ENCODE measurements at regions not wholly inside any gene's neighbourhood (a gene's known extent, or its start where the extent isn't known, plus 50 kb on each side); places are given as distances from the start of the nearest gene placed in this dataset.

DNA sequence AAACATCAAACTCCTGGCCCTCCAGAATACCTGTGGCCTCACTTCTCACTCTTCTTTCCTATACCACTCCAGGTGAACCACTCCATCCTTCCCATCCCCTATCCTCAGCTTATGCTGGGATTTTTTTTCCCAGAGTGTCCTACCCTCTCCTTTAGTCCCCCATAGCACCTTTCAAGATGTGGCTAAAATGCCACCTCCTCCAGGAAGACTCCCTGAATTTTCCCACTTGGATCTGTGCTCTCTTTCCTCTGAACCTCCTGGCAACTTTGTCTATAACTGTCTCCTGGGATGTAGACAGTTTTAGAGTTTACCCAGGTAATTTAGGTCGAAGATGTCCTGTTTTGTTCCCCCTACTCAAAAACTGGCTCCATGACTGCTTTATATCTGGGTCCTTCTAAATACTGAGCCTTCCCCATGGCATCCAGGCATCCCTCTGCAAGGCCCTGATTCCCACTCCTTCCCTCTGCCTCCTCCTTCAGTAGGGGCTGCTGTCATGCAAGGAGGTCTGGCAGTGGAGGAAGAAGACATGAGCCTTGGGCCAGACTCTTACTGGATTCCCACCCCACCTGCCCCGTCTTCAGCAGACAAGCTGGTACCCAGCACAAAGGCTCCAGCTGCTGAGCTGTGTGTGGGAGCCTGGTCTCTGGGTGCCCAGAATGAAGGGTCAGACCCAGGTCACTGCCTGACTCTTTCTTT is 161.5 kb downstream of the SMAD6 start:
- H2BK12ac ChIP-seq (ENCODE audit: low read length in 2 of 2) = no peak overlapping the region
- DNase-seq = no peak
- WGBS = 100% methylated on average over 2 of the region's 2 CpGs

DNA sequence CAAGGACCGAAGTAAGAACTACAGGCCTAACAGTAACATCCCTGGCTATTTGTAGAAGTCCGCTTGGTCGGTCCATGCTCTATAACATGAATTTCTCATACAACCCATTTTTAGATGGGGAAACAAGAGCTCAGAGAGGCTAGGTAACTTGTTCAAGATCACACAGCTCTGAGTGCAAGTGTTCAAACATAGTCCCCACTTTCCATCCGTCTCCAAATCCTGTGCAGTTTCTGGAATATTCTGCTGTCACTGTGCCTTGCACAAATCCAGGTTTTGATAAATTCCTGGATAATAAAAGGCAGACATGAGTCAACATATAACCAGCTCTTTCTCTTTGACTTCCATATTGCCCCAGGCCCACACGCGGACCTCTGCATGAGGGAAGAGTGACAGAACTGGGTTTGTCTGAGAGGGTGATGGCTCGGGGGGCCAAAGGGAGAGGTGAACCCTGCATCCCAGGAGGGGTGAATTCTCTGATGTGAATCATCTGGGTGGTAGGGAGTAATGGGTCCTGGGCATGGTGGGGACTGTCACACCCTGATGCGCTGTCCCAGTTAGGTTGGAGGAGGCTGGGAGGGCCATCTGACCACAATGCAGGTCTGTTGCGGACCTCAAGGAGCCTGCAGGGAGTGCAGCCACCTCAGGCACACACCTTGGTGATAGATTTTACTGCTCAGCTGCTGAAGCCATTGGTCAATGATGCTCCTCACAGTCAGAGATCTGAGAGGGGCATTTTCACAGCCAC is 162.2 kb downstream of the SMAD6 start:
- H2AK5ac ChIP-seq (ENCODE audit: low read length, severe bottlenecking) = no peak overlapping the region
- DNase-seq = no peak
- H2BK120ac ChIP-seq (ENCODE audit: low read depth, low read length) = no peak overlapping the region
- H3K9ac ChIP-seq (ENCODE audit: low read length) = no peak overlapping the region
- H4K91ac ChIP-seq (ENCODE audit: low read length) = no peak overlapping the region
- H3K27me3 ChIP-seq (ENCODE audit: control insufficient read depth in 1 of 2, insufficient read depth in 1 of 2, low read length in 2 of 2) = peaks cover 0 to 4% of the 10 kb centered on the region in 2 experiments
- H3K9me3 ChIP-seq (ENCODE audit: control insufficient read depth, low read length) = no peaks in the 10 kb centered on the region
- H2AFZ ChIP-seq (ENCODE audit: low read depth, low read length) = no peak overlapping the region
- no peak overlapping the region for H3K4me3 ChIP-seq (ENCODE audit: insufficient read depth in 1 of 2, low read depth in 1 of 2, low read length in 2 of 2)
- no peak overlapping the region for H3K18ac ChIP-seq (ENCODE audit: low read depth in 1 of 2, low read length in 2 of 2)
- H3K4me2 ChIP-seq (ENCODE audit: low read length, poor library complexity, severe bottlenecking) = no peak overlapping the region
- no peak overlapping the region for H2BK15ac ChIP-seq (ENCODE audit: low read depth, poor library complexity, severe bottlenecking)
- 96% methylated on average over 9 of the region's 9 CpGs for WGBS
- H3K27ac ChIP-seq (ENCODE audit: low read length, poor library complexity, severe bottlenecking) = no peak overlapping the region
- no peak overlapping the region for H4K8ac ChIP-seq (ENCODE audit: low read length)
- peaks cover 7 to 63% of the 10 kb centered on the region in 2 experiments for H3K36me3 ChIP-seq (ENCODE audit: control insufficient read depth in 1 of 2, insufficient read depth in 2 of 2, low read depth in 1 of 2, low read length in 2 of 2)
- no peak overlapping the region for H3K4ac ChIP-seq (ENCODE audit: low read depth in 1 of 2, low read length in 2 of 2)
- H2BK12ac ChIP-seq (ENCODE audit: low read length in 2 of 2) = no peak overlapping the region
- H3K79me1 ChIP-seq (replicated peaks; ENCODE audit: low read length, poor library complexity, severe bottlenecking) = no peaks in the 10 kb centered on the region
- no peak overlapping the region for H3K14ac ChIP-seq (ENCODE audit: low read length in 2 of 2)
- H3K4me1 ChIP-seq (ENCODE audit: control insufficient read depth, insufficient read depth, low read depth, low read length) = peaks cover 5% of the 10 kb centered on the region
- H2BK5ac ChIP-seq (ENCODE audit: low read depth, low read length, poor library complexity, severe bottlenecking) = no peak overlapping the region
- no peak overlapping the region for H3K23ac ChIP-seq (ENCODE audit: low read length in 2 of 2)

More for the DNA sequence above, 161.5 kb downstream of the SMAD6 start:
- Histone ChIP-seq H4K8ac (ENCODE audit: low read length) (no peak overlapping the region), H3K9ac (ENCODE audit: low read length) (peak overlapping the region; percentile 61), H3K27ac (ENCODE audit: low read length, poor library complexity, severe bottlenecking) (no peak overlapping the region), H2BK120ac (ENCODE audit: low read depth, low read length) (no peak overlapping the region), H3K4me1 (ENCODE audit: control insufficient read depth, insufficient read depth, low read depth, low read length) (peaks cover 5% of the 10 kb centered on the region), H4K91ac (ENCODE audit: low read length) (no peak overlapping the region), H3K4ac (ENCODE audit: low read depth in 1 of 2, low read length in 2 of 2) (no peak overlapping the region), H3K27me3 (ENCODE audit: control insufficient read depth in 1 of 2, insufficient read depth in 1 of 2, low read length in 2 of 2) (peaks cover 0 to under 1% of the 10 kb centered on the region in 2 experiments), H3K4me3 (ENCODE audit: insufficient read depth in 1 of 2, low read depth in 1 of 2, low read length in 2 of 2) (no peak overlapping the region), H3K14ac (ENCODE audit: low read length in 2 of 2) (no peak overlapping the region), H3K18ac (ENCODE audit: low read depth in 1 of 2, low read length in 2 of 2) (no peak overlapping the region), H3K36me3 (ENCODE audit: control insufficient read depth in 1 of 2, insufficient read depth in 2 of 2, low read depth in 1 of 2, low read length in 2 of 2) (peaks cover 7 to 68% of the 10 kb centered on the region in 2 experiments), H3K23ac (ENCODE audit: low read length in 2 of 2) (no peak overlapping the region), H3K9me3 (ENCODE audit: control insufficient read depth, low read length) (no peaks in the 10 kb centered on the region), H2AK5ac (ENCODE audit: low read length, severe bottlenecking) (no peak overlapping the region), H2BK15ac (ENCODE audit: low read depth, poor library complexity, severe bottlenecking) (no peak overlapping the region), H3K4me2 (ENCODE audit: low read length, poor library complexity, severe bottlenecking) (no peak overlapping the region), H3K79me1 (replicated peaks; ENCODE audit: low read length, poor library complexity, severe bottlenecking) (no peaks in the 10 kb centered on the region), H2AFZ (ENCODE audit: low read depth, low read length) (no peak overlapping the region), H2BK5ac (ENCODE audit: low read depth, low read length, poor library complexity, severe bottlenecking) (no peak overlapping the region)

DNA sequence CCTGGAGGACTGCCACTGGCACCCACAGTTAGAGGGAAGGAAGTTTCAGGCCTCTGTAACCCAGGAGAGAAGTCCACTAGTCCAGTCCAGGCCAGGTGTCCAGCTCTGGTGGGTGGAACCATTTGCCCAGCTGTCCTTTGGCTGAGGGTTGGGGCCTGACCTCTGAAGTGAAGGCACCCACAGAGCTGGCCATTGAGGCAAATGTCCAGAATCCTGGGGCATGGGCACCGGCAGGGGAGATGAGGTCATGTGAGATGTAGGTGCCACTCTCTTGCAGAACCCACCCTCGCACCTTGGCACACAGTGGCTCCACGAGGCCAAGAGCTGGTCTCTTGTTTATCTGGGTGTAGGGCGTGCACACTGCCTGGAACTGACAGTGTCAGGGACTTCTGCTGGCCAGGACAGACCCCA is 162.8 kb downstream of the SMAD6 start:
- no peak overlapping the region for H4K91ac ChIP-seq (ENCODE audit: low read length)
- H3K18ac ChIP-seq (ENCODE audit: low read depth in 1 of 2, low read length in 2 of 2) = no peak overlapping the region
- peaks cover 3% of the 10 kb centered on the region for H3K4me1 ChIP-seq (ENCODE audit: control insufficient read depth, insufficient read depth, low read depth, low read length)
- no peak overlapping the region for H2BK12ac ChIP-seq (ENCODE audit: low read length in 2 of 2)
- no peak overlapping the region for H2AK5ac ChIP-seq (ENCODE audit: low read length, severe bottlenecking)
- peaks cover 5 to 57% of the 10 kb centered on the region in 2 experiments for H3K36me3 ChIP-seq (ENCODE audit: control insufficient read depth in 1 of 2, insufficient read depth in 2 of 2, low read depth in 1 of 2, low read length in 2 of 2)
- H3K14ac ChIP-seq (ENCODE audit: low read length in 2 of 2) = no peak overlapping the region
- H2BK5ac ChIP-seq (ENCODE audit: low read depth, low read length, poor library complexity, severe bottlenecking) = no peak overlapping the region
- DNase-seq = no peak
- H3K23ac ChIP-seq (ENCODE audit: low read length in 2 of 2) = no peak overlapping the region
- H3K4me2 ChIP-seq (ENCODE audit: low read length, poor library complexity, severe bottlenecking) = no peak overlapping the region
- no peaks in the 10 kb centered on the region for H3K9me3 ChIP-seq (ENCODE audit: control insufficient read depth, low read length)
- H3K9ac ChIP-seq (ENCODE audit: low read length) = no peak overlapping the region
- no peaks in the 10 kb centered on the region for H3K79me1 ChIP-seq (replicated peaks; ENCODE audit: low read length, poor library complexity, severe bottlenecking)
- WGBS = 94% methylated on average over 4 of the region's 4 CpGs
- no peak overlapping the region for H4K8ac ChIP-seq (ENCODE audit: low read length)
- H3K4ac ChIP-seq (ENCODE audit: low read depth in 1 of 2, low read length in 2 of 2) = no peak overlapping the region
- H2AFZ ChIP-seq (ENCODE audit: low read depth, low read length) = no peak overlapping the region
- H2BK15ac ChIP-seq (ENCODE audit: low read depth, poor library complexity, severe bottlenecking) = no peak overlapping the region
- no peak overlapping the region for H2BK120ac ChIP-seq (ENCODE audit: low read depth, low read length)
- peaks cover 0 to 4% of the 10 kb centered on the region in 2 experiments for H3K27me3 ChIP-seq (ENCODE audit: control insufficient read depth in 1 of 2, insufficient read depth in 1 of 2, low read length in 2 of 2)
- no peak overlapping the region for H3K4me3 ChIP-seq (ENCODE audit: insufficient read depth in 1 of 2, low read depth in 1 of 2, low read length in 2 of 2)
- H3K27ac ChIP-seq (ENCODE audit: low read length, poor library complexity, severe bottlenecking) = no peak overlapping the region

Data from mesenchymal stem cell (in vitro differentiated cells and primary cell).